ENCODE measurements at regions not wholly inside any gene's neighbourhood (a gene's known extent, or its start where the extent isn't known, plus 50 kb on each side); places are given as distances from the start of the nearest gene placed in this dataset.

GRCh38 chr12:60644076-60644475 is 1048.2 kb downstream of the SLC16A7 start:
- no peak for TF ChIP-seq CTCF (IDR thresholded peaks at IDR 0.05; ENCODE audit: low read depth, low read length, poor library complexity, severe bottlenecking)
- TF ChIP-seq EZH2phosphoT487 (IDR thresholded peaks at IDR 0.05; ENCODE audit: borderline replicate concordance, low read length): no peak

Data from DOHH2 (cell line).